OCI-LY7 (cell line): ENCODE measurements at regions not wholly inside any gene's neighbourhood (a gene's known extent, or its start where the extent isn't known, plus 50 kb on each side); places are given as distances from the start of the nearest gene placed in this dataset.

Source experiments
- CTCF ChIP-seq: fragments of 200-600 bp; sonication (generic); conservative IDR thresholded peaks from 2 replicates; pipeline ENCODE4 v1.5.1; 2014; ENCODE audit warnings: mild to moderate bottlenecking, antibody characterized with exemption, low read length, moderate library complexity, mixed read lengths
- EZH2phosphoT487 ChIP-seq: fragments of 200-600 bp; sonication (generic); IDR thresholded peaks from 2 replicates; pipeline ENCODE4 v1.6.1; 2018; ENCODE audit warnings: low read depth, borderline replicate concordance, mild to moderate bottlenecking, mixed run types, antibody characterized with exemption, low read length, moderate library complexity, mixed read lengths

- TF ChIP-seq CTCF (no peak), EZH2phosphoT487 (no peak)
These were observed 226.0 kb upstream of the PTGER4 start for GRCh38 chr5:40453689-40454088.
